ENCODE measurements at regions not wholly inside any gene's neighbourhood (a gene's known extent, or its start where the extent isn't known, plus 50 kb on each side); places are given as distances from the start of the nearest gene placed in this dataset.

GRCh38 chr10:44311563-44312051 is 73.3 kb downstream of the CXCL12 start:
- TF ChIP-seq CTCF (IDR thresholded peaks at IDR 0.05) (no peak), POLR2A (IDR thresholded peaks at IDR 0.05) (no peak)
